Urinary bladder (tissue), 3 donors: ENCODE measurements at regions not wholly inside any gene's neighbourhood (a gene's known extent, or its start where the extent isn't known, plus 50 kb on each side); places are given as distances from the start of the nearest gene placed in this dataset.

Experiments used
- DNase-seq: peaks from one replicate; pipeline ENCODE4 v3.0.0-alpha.2; 2015; ENCODE audit errors: extremely low spot score
- H3K27ac ChIP-seq: one replicate; pipeline ENCODE4 v1.5.1; 2013; ENCODE audit warnings: low read depth, mild to moderate bottlenecking, moderate library complexity
- H3K36me3 ChIP-seq: one replicate; pipeline ENCODE4 v1.6.1; 2013; ENCODE audit warnings: mild to moderate bottlenecking, moderate library complexity; ENCODE audit not compliant: insufficient read depth
- H3K4me1 ChIP-seq: one replicate; pipeline ENCODE4 v1.6.1; 2013; ENCODE audit warnings: mild to moderate bottlenecking, moderate library complexity; ENCODE audit not compliant: insufficient read depth
- H3K4me3 ChIP-seq: one replicate; pipeline ENCODE4 v1.5.1; 2013; ENCODE audit warnings: low read depth, low read length
- WGBS: extraction: QIAGEN DNeasy Blood & Tissue Kit; methylation state at CpG from one replicate; pipeline ENCODE4 v1.1.7; 2013; 5-methylcytosine and 5-hydroxymethylcytosine counted together
- donor health status: healthy with polysubstance abuse.
- donor health status: healthy.

DNA sequence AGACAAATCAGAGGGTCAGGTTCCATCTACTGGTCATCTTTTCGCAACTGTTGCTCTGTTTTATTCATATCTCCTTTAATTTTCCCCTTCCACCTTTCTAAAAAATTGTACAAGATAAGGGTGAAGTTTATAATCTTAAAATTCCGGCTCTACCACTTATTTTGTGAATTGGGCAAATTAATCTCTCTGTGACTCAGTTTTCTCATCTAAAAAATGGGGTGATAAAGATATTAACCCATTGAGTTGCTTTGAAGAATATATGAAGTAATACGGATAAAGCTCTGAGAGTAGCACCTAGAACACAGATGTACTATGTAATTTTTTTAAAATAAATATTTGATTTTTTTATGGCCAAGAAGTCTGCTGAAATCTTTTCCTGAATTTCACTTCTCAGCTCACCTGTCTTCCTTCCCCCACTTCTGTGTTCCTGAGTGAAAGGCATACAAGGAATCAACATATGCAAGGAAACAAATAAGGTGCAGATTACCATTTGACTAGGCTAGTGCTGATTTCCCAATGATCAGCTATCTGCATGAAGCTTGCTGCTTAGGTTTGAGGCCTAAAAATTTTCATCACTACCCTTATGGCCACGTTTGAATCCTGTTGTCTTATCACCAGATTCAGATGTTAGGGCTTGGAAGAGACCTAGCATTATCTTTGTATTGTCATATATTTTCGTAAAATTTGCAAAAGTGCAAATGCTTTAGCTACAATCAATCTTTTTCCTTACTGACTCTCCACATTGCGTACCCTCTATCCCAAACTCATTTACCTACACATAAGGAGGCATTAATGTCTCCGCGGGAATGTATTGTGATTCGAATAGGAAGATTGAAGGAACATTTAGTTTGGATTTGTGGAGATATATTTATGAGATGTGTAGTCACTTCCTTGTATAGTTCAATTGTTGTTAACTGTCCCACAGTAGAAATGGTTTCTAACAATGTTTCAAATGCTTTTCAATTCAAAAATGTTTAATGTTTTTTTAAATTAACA lies 718.3 kb upstream of the PTBP2 start:
- H3K4me3 ChIP-seq, result no peak overlapping the region
- H3K27ac ChIP-seq, result no peak overlapping the region
- H3K4me1 ChIP-seq, result no peaks in the 10 kb centered on the region
- DNase-seq, result no peak
- H3K36me3 ChIP-seq, result no peaks in the 10 kb centered on the region
- WGBS, result 82% methylated on average over 9 of the region's 9 CpGs

DNA sequence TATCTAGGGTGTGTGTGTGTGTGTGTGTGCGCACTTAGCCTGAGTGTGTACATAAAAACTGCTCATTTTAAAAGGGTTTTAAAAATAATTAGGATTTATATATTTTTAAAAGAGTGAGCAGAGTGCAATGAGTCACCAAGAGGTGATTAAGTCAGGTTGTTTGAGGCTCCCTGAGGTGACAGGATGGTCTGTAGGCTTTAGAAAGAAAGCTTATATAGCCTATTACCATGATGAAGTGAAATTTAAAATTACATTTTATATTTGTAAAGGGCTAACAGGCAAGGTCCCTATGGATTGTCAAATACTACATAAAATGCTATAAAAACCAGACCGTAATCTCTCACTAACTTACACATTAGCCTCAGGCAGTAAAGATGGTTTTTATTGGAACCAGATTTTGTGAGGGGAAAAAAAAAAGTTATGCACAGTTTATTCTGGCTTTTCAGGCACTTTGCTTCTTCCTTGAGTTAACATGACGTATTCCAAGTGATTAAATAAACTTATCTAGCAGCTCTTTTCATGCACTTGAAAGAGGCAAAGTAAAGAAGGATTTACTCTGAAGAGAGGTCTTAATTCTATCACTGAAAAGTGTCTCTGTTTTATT lies 711.7 kb upstream of the PTBP2 start:
- DNase-seq, result peak; percentile 26
- no peaks in the 10 kb centered on the region for H3K36me3 ChIP-seq
- H3K4me3 ChIP-seq, result no peak overlapping the region
- H3K27ac ChIP-seq, result no peak overlapping the region
- no peaks in the 10 kb centered on the region for H3K4me1 ChIP-seq
- 58% methylated on average over 3 of the region's 3 CpGs for WGBS

DNA sequence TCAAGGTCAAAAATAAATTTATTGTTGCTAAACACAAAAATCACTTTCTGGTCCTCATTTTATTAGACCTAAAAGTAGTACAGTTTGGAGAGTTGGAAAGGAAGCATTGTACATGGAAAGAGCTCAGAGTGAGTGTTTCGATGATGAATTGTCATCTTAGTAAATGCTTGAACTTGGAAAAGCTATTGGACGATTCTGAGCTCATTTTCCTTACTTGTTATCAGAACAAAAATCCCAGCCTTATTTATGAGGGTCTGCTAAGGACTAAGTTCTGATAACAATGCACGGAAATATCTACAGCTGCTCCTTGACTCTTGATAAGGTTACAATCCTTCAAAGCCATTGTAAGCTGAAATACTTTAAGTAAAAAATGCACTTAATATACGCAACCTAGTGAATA lies 710.0 kb upstream of the PTBP2 start:
- Histone ChIP-seq H3K27ac (no peak overlapping the region), H3K4me1 (no peaks in the 10 kb centered on the region), H3K36me3 (no peaks in the 10 kb centered on the region), H3K4me3 (no peak overlapping the region)
- no peak for DNase-seq
- WGBS, result 57% methylated on average over 4 of the region's 4 CpGs

DNA sequence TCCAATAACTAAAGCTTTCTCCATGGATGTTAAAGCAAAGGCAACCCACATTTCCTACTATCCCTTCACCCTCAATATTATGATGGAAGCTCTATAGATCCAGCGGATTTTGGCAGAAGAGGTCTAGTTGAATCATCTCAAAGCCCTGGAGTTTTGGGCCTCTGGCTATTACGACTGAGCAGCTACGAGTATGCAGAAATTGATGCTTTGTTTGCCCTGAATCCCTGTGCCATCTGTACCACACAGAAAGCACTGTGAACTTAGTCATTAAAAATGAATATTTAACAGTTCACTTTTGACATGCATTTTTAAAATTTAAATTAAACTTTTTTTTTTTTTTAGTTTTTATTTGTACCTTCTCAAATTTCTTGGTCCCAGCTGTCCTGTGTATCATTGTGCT lies 705.4 kb upstream of the PTBP2 start:
- 93% methylated on average over 3 of the region's 3 CpGs for WGBS
- H3K4me1 ChIP-seq, result no peaks in the 10 kb centered on the region
- no peak overlapping the region for H3K27ac ChIP-seq
- no peak overlapping the region for H3K4me3 ChIP-seq
- H3K36me3 ChIP-seq, result no peaks in the 10 kb centered on the region
- DNase-seq, result no peak

DNA sequence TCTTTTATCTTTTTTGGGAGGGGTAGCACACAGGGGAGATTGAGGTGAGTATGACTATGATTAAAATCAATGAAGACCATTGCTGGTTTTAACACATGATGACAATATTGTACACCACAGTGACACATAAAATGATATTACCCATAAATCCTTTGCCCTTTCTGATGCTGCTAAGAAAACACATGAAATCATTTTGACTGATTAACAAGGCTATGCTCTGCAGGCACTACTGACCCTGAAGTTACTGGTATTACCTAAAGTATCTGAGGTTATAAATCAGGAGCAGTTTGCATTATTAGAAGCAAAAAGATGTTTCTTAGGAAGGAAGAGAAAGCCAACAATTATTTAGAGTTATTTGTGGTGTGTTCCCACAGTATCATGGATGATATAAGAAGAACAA lies 701.2 kb upstream of the PTBP2 start:
- Histone ChIP-seq H3K4me1 (no peaks in the 10 kb centered on the region), H3K4me3 (no peak overlapping the region), H3K27ac (no peak overlapping the region), H3K36me3 (no peaks in the 10 kb centered on the region)
- no peak for DNase-seq

DNA sequence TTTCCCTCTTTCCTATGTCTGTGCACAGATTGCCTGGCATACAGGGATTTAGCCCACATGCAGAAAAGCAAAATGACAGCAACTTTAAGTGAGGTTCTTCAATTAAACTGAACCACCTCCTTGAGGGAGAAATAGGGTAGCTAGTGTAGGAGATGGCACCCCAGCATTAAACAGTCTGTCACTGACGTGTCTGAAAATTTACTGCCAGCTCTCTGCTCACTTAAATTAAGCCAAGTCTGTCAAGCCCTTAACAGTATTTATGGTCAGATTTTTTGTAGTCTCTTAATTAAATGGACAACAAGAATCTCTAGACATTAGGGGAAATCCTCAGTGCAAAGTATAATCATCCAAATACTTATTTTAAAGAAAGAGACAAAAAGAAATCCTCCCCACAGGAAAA lies 696.5 kb upstream of the PTBP2 start:
- Histone ChIP-seq H3K4me1 (no peaks in the 10 kb centered on the region), H3K36me3 (no peaks in the 10 kb centered on the region), H3K4me3 (no peak overlapping the region), H3K27ac (no peak overlapping the region)
- WGBS, result 85% methylated on average over 1 of the region's 1 CpG
- no peak for DNase-seq

DNA sequence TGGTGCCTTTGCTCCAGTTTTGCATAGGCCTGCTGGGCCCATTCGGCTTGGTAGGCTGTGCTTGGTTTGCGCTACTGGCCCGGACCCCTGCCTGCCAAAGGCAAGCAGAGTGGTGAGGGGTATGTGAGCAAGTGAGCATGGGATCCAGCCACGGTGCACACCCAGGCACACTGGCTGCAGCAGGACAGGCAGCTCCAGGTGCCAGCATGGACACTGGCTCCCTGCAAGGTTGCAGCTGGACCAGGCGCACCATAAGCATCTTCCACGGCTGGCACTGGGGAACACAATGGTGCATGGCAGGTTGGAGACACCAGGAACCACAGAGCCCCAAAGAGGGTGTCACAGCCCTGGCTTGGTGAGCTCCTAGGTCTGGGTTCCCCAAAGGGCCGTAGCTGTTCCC lies 693.5 kb upstream of the PTBP2 start:
- no peak for DNase-seq
- no peak overlapping the region for H3K27ac ChIP-seq
- 96% methylated on average over 7 of the region's 7 CpGs for WGBS
- H3K36me3 ChIP-seq, result no peaks in the 10 kb centered on the region
- no peaks in the 10 kb centered on the region for H3K4me1 ChIP-seq
- no peak overlapping the region for H3K4me3 ChIP-seq

DNA sequence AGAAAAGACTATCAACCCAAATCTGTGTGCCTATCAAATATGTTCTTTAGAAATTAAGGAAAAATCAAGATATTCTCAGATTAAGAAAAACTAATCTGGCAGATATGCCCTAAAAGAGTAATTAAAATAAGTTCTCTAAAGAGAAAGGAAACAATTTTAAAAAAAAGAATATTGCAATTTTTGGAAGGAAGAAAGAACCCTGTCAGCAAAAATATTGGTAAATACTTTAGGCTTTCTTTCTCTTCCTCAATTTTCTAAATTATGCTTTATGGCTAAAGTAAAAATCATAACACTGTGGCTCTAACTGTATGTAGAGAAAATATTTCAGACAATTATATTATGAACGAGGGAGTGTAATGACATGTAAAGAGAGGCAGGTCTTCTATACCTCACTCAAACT lies 691.3 kb upstream of the PTBP2 start:
- WGBS, result 93% methylated on average over 1 of the region's 1 CpG
- H3K4me3 ChIP-seq, result no peak overlapping the region

DNA sequence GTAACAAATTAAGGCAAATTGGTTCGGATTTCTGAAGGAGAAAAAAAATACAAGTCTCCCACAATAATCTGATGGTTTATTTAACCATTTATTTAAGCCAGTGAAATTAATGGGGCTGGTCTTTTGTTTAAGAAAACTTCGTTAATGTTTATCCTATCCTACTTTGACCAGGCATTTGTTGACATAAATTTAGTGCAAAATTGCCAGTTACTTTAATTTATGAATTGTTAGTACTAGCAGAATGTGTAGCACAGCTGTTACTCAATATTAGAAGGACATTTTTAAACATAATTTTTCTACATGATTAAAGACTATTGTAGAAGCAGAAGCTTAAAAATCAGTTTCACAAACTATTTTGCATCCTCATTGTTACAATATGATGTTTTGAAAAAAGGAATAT lies 687.6 kb upstream of the PTBP2 start:
- no peak for DNase-seq
- H3K27ac ChIP-seq, result no peak overlapping the region
- WGBS, result 31% methylated on average over 2 of the region's 2 CpGs
- no peak overlapping the region for H3K4me3 ChIP-seq
- no peaks in the 10 kb centered on the region for H3K36me3 ChIP-seq
- no peaks in the 10 kb centered on the region for H3K4me1 ChIP-seq

More for the DNA sequence above, 691.3 kb upstream of the PTBP2 start:
- no peak overlapping the region for H3K27ac ChIP-seq
- no peaks in the 10 kb centered on the region for H3K4me1 ChIP-seq
- no peaks in the 10 kb centered on the region for H3K36me3 ChIP-seq
- no peak for DNase-seq

DNA sequence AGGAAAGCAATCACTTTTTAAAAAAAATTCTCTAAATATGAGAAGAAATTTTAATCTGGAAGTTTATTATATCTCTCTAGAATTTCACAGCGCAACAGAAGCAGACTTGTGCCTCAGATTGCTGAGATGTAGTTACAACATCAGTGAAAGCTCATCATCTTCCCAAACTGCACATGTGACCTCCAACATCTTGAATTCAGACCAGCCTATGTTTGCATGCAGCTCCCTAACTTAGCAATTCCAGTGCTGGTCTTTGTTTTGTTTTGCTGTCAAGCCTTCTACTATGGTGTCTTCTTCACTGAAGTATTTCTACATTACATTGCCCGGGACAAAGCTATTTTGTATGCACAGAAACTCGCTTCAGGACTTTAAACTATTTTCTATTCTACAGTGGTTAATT lies 684.8 kb upstream of the PTBP2 start:
- WGBS, result 76% methylated on average over 3 of the region's 3 CpGs
- Histone ChIP-seq H3K27ac (no peak overlapping the region), H3K4me3 (no peak overlapping the region), H3K4me1 (no peaks in the 10 kb centered on the region), H3K36me3 (no peaks in the 10 kb centered on the region)
- DNase-seq, result no peak

DNA sequence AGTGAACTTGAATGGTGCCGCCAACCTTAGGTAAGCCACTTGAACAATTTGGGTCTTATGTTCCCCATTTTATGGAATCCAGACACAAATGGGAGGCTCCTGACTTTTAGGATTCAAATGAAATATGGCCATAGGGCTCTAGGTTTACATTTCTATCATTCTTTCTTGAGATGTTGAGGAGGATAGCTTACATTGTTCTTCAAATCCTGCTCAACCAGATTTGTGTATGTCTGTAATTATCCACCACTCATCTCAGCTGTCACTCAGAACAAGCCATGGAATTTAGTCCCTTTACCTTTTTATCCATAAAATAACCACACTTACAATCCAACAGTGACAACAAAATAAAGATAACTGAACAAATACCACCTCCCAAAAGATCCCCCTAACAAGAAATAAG lies 682.9 kb upstream of the PTBP2 start:
- 90% methylated on average over 1 of the region's 1 CpG for WGBS
- no peak for DNase-seq
- H3K4me1 ChIP-seq, result no peaks in the 10 kb centered on the region
- H3K4me3 ChIP-seq, result no peak overlapping the region
- no peak overlapping the region for H3K27ac ChIP-seq
- H3K36me3 ChIP-seq, result no peaks in the 10 kb centered on the region

DNA sequence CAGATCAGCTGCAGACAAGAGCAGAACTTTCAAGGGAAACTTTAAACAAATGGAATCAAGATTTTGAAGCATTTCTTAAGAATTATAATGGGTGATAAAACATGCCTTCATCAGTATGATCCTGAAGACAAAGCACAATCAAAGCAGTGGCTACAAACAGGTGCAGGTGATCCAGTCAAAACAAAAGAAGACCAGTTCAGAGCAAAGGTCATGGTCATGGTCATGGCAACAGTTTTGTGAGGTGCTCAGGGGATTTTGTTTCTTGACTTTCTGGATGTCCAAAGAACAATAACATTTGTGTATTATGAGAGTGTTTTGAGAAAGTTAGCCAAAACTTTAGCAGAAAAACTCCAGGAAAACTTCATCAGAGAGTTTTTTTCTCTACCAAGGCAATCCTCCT lies 681.7 kb upstream of the PTBP2 start:
- no peak for DNase-seq
- Histone ChIP-seq H3K4me3 (no peak overlapping the region), H3K4me1 (no peaks in the 10 kb centered on the region), H3K36me3 (no peaks in the 10 kb centered on the region), H3K27ac (no peak overlapping the region)

DNA sequence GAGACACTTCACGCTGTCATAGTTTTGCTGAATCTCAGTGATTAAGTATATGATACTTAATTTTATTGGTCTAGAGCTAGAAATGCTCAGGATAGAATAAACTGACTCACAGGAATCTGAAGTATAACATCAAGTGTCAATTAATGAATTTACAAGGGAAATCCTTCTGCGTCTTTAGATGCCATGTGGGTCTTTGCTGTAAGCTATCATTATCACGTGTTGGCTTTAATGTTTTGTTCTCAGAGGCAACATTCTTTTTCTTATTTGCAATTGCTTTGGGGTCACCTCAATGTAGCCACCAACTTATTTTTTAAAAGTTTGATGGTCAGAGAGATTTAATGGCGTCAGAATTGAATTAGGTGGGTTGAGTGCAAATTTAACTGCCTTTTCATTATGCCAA lies 680.1 kb upstream of the PTBP2 start:
- Histone ChIP-seq H3K4me3 (no peak overlapping the region), H3K4me1 (no peaks in the 10 kb centered on the region), H3K27ac (no peak overlapping the region), H3K36me3 (no peaks in the 10 kb centered on the region)
- WGBS, result 92% methylated on average over 4 of the region's 4 CpGs
- no peak for DNase-seq

DNA sequence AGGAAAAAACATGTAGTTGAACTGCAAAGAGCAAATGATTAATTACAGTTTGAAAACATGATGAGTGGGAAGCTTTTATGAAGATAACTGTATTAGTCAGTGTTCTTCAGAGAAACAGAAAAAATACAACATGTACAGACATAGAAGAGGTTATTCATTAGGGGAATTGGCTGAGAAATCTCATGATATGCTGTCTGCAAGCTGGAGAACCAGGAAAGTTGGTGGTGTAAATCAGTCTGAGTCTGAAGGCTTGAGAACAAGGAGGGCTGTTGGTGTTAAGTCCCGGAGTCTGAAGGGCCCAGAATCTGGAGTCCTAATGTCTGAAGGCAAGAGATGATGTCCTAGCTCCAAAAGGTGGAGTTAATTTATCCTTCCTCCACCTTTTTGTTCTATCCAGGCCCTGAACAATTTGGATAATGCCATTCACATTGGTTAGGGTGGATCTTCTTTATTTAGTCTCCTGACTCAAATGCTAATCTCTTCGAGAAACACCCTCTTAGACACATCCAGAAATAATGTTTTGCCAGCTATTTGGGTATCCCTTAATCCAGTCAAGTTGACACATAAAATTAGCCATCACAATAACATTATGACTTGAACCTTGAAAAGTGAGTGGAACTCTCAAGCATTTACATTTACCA lies 672.9 kb upstream of the PTBP2 start:
- no peaks in the 10 kb centered on the region for H3K36me3 ChIP-seq
- no peak for DNase-seq
- WGBS, result 73% methylated on average over 2 of the region's 2 CpGs

More for the DNA sequence above, 672.9 kb upstream of the PTBP2 start:
- no peaks in the 10 kb centered on the region for H3K4me1 ChIP-seq
- no peak overlapping the region for H3K27ac ChIP-seq
- no peak overlapping the region for H3K4me3 ChIP-seq
